Gastrocnemius medialis (tissue), 4 donors: ENCODE measurements at regions not wholly inside any gene's neighbourhood (a gene's known extent, or its start where the extent isn't known, plus 50 kb on each side); places are given as distances from the start of the nearest gene placed in this dataset.

Experiments used
- CTCF ChIP-seq, 5 experiments: fragments of 450-650 bp in 3 of 5; fragments of 200-600 bp in 2 of 5; sonication (generic) in 2 of 5; IDR thresholded peaks in 4 of 5; conservative IDR thresholded peaks in 1 of 5; 1 replicate in 4 of 5; 2 replicates in 1 of 5; pipeline ENCODE4 v1.5.1; 2016 to 2019; ENCODE audit warnings: antibody characterized with exemption in 5 of 5, mild to moderate bottlenecking in 3 of 5, moderate library complexity in 3 of 5
- POLR2A ChIP-seq, 2 donors: fragments of 450-650 bp; IDR thresholded peaks; one replicate each; pipeline ENCODE4 v1.6.1; 2017; ENCODE audit warnings: antibody characterized with exemption in 2 of 2, mild to moderate bottlenecking in 2 of 2, moderate library complexity in 2 of 2

- no peak for TF ChIP-seq POLR2A (IDR thresholded peaks at IDR 0.05)
- no peak for TF ChIP-seq CTCF (IDR thresholded peaks at IDR 0.05 in 4 of 5, conservative IDR thresholded peaks at IDR 0.05 in 1 of 5)
Measured at GRCh38 chr2:209125291-209125690, 298.6 kb upstream of the MAP2 start.
